GM12891 (cell line): ENCODE measurements at regions not wholly inside any gene's neighbourhood (a gene's known extent, or its start where the extent isn't known, plus 50 kb on each side); places are given as distances from the start of the nearest gene placed in this dataset.
"Not testable (repeated sequence)": the region's sequence is repeated elsewhere in the genome, so short reads cannot be mapped to it uniquely, and the experiment has no call there.

Source experiments
- POLR2A ChIP-seq: IDR thresholded peaks from 2 replicates; pipeline ENCODE4 v1.6.1; 2011; ENCODE audit warnings: low read depth, low read length, control low read depth
- POLR2AphosphoS5 ChIP-seq: IDR thresholded peaks from 2 replicates; pipeline ENCODE4 v1.6.1; 2011; ENCODE audit warnings: low read depth, low read length, control low read depth
- TAF1 ChIP-seq: IDR thresholded peaks from 2 replicates; pipeline ENCODE4 v1.6.1; 2011; ENCODE audit warnings: low read depth, low read length, control low read depth

DNA sequence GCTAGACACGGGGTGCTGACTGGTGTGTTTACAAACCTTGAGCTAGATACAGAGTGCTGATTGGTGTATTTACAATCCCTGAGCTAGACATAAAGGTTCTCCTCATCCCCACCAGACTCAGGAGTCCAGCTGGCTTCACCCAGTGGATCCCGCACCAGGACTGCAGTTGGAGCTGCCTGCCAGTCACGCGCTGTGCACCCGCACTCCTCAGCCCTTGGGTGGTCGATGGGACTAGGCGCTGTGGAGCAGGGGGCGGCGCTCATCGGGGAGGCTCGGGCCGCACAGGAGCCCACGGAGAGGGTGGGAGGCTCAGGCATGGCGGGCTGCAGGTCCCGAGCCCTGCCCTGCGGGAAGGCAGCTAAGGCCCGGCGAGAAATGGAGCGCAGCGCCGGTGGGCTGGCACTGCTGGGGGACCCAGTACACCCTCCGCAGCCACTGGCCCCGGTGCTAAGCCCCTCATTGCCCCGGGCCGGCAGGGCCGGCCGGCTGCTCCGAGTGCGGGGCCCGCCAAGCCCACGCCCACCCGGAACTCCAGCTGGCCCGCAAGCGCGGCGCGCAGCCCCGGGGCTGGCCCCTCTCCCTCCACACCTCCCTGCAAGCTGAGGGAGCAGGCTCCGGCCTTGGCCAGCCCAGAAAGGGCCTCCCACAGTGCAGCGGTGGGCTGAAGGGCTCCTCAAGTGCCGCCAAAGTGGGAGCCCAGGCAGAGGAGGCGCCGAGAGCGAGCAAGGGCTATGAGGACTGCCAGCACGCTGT lies 406.4 kb downstream of the HLX start:
- not testable (repeated sequence) for TF ChIP-seq POLR2A, TAF1, POLR2AphosphoS5
